Panc1 (cell line): ENCODE measurements at regions not wholly inside any gene's neighbourhood (a gene's known extent, or its start where the extent isn't known, plus 50 kb on each side); places are given as distances from the start of the nearest gene placed in this dataset.

ENCODE experiments used
- POLR2AphosphoS5 ChIP-seq: IDR thresholded peaks from 2 replicates; pipeline ENCODE4 v1.6.1; 2012; ENCODE audit warnings: mild to moderate bottlenecking, low read depth, low read length, moderate library complexity
- TF ChIP-seq, protein P1 (sequence below): fragments of 450-650 bp; IDR thresholded peaks from 2 replicates; pipeline ENCODE4 v1.5.1; 2017; ENCODE audit warnings: mild to moderate bottlenecking

DNA sequence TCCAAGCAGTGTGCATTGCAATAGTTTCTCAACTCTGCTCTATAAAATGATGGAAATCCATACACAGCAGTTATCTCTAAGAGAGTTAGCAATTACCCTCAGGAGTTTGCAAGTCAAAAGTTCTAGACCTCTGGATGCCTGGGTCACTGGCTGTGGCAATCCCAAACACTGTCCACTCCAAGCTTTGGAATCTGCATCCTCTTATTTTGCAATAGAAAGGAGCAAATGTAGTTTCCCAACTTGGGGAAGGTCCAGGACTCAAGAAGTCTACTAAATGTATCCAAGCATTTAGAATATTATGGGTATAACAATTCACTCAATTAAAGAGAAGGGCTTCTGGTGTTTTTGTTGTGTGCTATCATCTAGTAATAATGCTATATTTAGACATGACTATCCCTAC, 131.3 kb upstream of the NRP1 start:
- no peak for TF ChIP-seq POLR2AphosphoS5
- TF ChIP-seq, protein P1, sequence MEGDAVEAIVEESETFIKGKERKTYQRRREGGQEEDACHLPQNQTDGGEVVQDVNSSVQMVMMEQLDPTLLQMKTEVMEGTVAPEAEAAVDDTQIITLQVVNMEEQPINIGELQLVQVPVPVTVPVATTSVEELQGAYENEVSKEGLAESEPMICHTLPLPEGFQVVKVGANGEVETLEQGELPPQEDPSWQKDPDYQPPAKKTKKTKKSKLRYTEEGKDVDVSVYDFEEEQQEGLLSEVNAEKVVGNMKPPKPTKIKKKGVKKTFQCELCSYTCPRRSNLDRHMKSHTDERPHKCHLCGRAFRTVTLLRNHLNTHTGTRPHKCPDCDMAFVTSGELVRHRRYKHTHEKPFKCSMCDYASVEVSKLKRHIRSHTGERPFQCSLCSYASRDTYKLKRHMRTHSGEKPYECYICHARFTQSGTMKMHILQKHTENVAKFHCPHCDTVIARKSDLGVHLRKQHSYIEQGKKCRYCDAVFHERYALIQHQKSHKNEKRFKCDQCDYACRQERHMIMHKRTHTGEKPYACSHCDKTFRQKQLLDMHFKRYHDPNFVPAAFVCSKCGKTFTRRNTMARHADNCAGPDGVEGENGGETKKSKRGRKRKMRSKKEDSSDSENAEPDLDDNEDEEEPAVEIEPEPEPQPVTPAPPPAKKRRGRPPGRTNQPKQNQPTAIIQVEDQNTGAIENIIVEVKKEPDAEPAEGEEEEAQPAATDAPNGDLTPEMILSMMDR = no peak
